Stimulated activated CD8-positive, alpha-beta memory T cell treated with anti-CD3 and anti-CD28 coated beads, Interleukin-4, amount 100 ng/mL, for 4 hours (primary cell): ENCODE measurements at regions not wholly inside any gene's neighbourhood (a gene's known extent, or its start where the extent isn't known, plus 50 kb on each side); places are given as distances from the start of the nearest gene placed in this dataset.

Experiments used
- DNase-seq, 2 donors: peaks; one replicate each; pipeline ENCODE4 v3.0.0-alpha.2; 2020; ENCODE audit warnings: low read depth in 2 of 2, low spot score in 1 of 2

GRCh38 chr1:29708796-29709703, 472.7 kb downstream of the PTPRU start:
- no peak for DNase-seq

GRCh38 chr1:29708381-29708780, 472.1 kb downstream of the PTPRU start:
- DNase-seq, result no peak

GRCh38 chr1:29707796-29708195, 471.5 kb downstream of the PTPRU start:
- no peak for DNase-seq

- DNase-seq, result no peak
These were observed 470.6 kb downstream of the PTPRU start for GRCh38 chr1:29706936-29707335.

- no peak for DNase-seq
These were observed 468.1 kb downstream of the PTPRU start for GRCh38 chr1:29704430-29704829.

GRCh38 chr1:29703596-29704370, 467.5 kb downstream of the PTPRU start:
- DNase-seq, result no peak

GRCh38 chr1:29700491-29700890, 464.2 kb downstream of the PTPRU start:
- no peak for DNase-seq

- DNase-seq, result no peak
These were observed 462.3 kb downstream of the PTPRU start for GRCh38 chr1:29698626-29699025.

- no peak for DNase-seq
These were observed 461.7 kb downstream of the PTPRU start for GRCh38 chr1:29698033-29698432.

- DNase-seq, result no peak
These were observed 461.1 kb downstream of the PTPRU start for GRCh38 chr1:29697391-29697780.

- DNase-seq, result no peak
These were observed 460.5 kb downstream of the PTPRU start for GRCh38 chr1:29696656-29697390.

GRCh38 chr1:29695803-29696202, 459.5 kb downstream of the PTPRU start:
- DNase-seq, result no peak

GRCh38 chr1:29695036-29695435, 458.7 kb downstream of the PTPRU start:
- DNase-seq, result no peak

GRCh38 chr1:29691499-29691898, 455.2 kb downstream of the PTPRU start:
- DNase-seq, result no peak

GRCh38 chr1:29690156-29690555, 453.8 kb downstream of the PTPRU start:
- no peak for DNase-seq

- DNase-seq, result no peak
These were observed 453.2 kb downstream of the PTPRU start for GRCh38 chr1:29689372-29690030.

- DNase-seq, result no peak
These were observed 452.4 kb downstream of the PTPRU start for GRCh38 chr1:29688471-29689365.

- DNase-seq, result no peak
These were observed 451.4 kb downstream of the PTPRU start for GRCh38 chr1:29687601-29688244.

GRCh38 chr1:29687166-29687565, 450.8 kb downstream of the PTPRU start:
- no peak for DNase-seq
